ENCODE measurements at regions not wholly inside any gene's neighbourhood (a gene's known extent, or its start where the extent isn't known, plus 50 kb on each side); places are given as distances from the start of the nearest gene placed in this dataset.
"Not testable (repeated sequence)": the region's sequence is repeated elsewhere in the genome, so short reads cannot be mapped to it uniquely, and the experiment has no call there.

DNA sequence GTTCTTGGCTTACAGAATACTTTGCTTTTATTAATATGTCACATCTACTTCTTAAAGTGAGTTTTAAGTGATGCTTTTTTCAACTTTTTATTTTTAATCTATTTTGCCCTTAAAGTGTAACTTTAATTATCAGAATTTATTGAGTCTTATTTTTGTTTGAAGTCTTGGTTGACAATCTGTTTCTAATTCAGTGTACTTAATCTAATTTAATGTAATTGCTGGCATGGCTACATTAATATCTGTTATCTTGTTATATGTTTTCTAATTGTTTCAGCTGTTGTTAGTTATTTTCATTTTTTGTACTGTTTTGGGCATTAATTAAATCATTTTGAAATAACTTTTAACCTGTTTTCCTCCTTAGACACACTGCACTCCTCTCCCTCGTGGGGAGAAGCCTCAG is 558.7 kb upstream of the EYS start:
- DNase-seq: no peak
- H3K4me3 ChIP-seq: no peak overlapping the region
- POLR2A ChIA-PET (ENCODE audit: unreplicated experiment): no interaction called here
- H3F3A ChIP-seq (ENCODE audit: insufficient read depth, low read depth): no peaks in the 10 kb centered on the region
- no peak overlapping the region for H3K27ac ChIP-seq
- intact Hi-C loops (cut with micrococcal nuclease; ENCODE audit: unreplicated experiment): no loop called here
- TF ChIP-seq, protein P1, sequence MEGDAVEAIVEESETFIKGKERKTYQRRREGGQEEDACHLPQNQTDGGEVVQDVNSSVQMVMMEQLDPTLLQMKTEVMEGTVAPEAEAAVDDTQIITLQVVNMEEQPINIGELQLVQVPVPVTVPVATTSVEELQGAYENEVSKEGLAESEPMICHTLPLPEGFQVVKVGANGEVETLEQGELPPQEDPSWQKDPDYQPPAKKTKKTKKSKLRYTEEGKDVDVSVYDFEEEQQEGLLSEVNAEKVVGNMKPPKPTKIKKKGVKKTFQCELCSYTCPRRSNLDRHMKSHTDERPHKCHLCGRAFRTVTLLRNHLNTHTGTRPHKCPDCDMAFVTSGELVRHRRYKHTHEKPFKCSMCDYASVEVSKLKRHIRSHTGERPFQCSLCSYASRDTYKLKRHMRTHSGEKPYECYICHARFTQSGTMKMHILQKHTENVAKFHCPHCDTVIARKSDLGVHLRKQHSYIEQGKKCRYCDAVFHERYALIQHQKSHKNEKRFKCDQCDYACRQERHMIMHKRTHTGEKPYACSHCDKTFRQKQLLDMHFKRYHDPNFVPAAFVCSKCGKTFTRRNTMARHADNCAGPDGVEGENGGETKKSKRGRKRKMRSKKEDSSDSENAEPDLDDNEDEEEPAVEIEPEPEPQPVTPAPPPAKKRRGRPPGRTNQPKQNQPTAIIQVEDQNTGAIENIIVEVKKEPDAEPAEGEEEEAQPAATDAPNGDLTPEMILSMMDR (conservative IDR thresholded peaks at IDR 0.05): no peak
- no peak for TF ChIP-seq EZH2 (IDR thresholded peaks at IDR 0.05; ENCODE audit: low read depth)
- H3K79me2 ChIP-seq (ENCODE audit: low read depth): no peaks in the 10 kb centered on the region
- H3K4me1 ChIP-seq (replicated peaks; ENCODE audit: insufficient read depth): no peaks in the 10 kb centered on the region
- H3K36me3 ChIP-seq (ENCODE audit: low read depth): no peaks in the 10 kb centered on the region
- H4K20me1 ChIP-seq (ENCODE audit: insufficient read depth): no peaks in the 10 kb centered on the region
- no peaks in the 10 kb centered on the region for H3K9me3 ChIP-seq (ENCODE audit: insufficient read depth, low read depth)
- H3K4me2 ChIP-seq: no peak overlapping the region
- H3K27me3 ChIP-seq (ENCODE audit: insufficient read depth, low read depth): no peaks in the 10 kb centered on the region
- CTCF ChIA-PET: interaction anchor here (0.7 kb wide), 1 partner anchor 23 kb away, joined by 4 read pairs; no protein-coding TSS in a partner anchor
- no peak overlapping the region for H2AFZ ChIP-seq
- BruUV-seq (replicated peaks): no TSS peak
- no peaks in the 10 kb centered on the region for H3K9me2 ChIP-seq (ENCODE audit: insufficient read depth)

- H3K79me2 ChIP-seq (ENCODE audit: low read depth): no peaks in the 10 kb centered on the region
- no peaks in the 10 kb centered on the region for H3K36me3 ChIP-seq (ENCODE audit: low read depth)
- CTCF ChIA-PET: no interaction called here
- no peaks in the 10 kb centered on the region for H3K9me3 ChIP-seq (ENCODE audit: insufficient read depth, low read depth)
- H3K27ac ChIP-seq: no peak overlapping the region
- H3K27me3 ChIP-seq (ENCODE audit: insufficient read depth, low read depth): no peaks in the 10 kb centered on the region
- H2AFZ ChIP-seq: no peak overlapping the region
- POLR2A ChIA-PET (ENCODE audit: unreplicated experiment): no interaction called here
- H3F3A ChIP-seq (ENCODE audit: insufficient read depth, low read depth): no peaks in the 10 kb centered on the region
- no peaks in the 10 kb centered on the region for H3K9me2 ChIP-seq (ENCODE audit: insufficient read depth)
- no peak overlapping the region for H3K4me3 ChIP-seq
- H3K4me2 ChIP-seq: no peak overlapping the region
- intact Hi-C loops (cut with micrococcal nuclease; ENCODE audit: unreplicated experiment): no loop called here
- H4K20me1 ChIP-seq (ENCODE audit: insufficient read depth): no peaks in the 10 kb centered on the region
- no TSS peak for BruUV-seq (replicated peaks)
- no peak for DNase-seq
- no peaks in the 10 kb centered on the region for H3K4me1 ChIP-seq (replicated peaks; ENCODE audit: insufficient read depth)
- no peak for TF ChIP-seq EZH2 (IDR thresholded peaks at IDR 0.05; ENCODE audit: low read depth)
- TF ChIP-seq, protein P1 (conservative IDR thresholded peaks at IDR 0.05): no peak
These were observed 557.4 kb upstream of the EYS start for GRCh38 chr6:66264376-66264775.

DNA sequence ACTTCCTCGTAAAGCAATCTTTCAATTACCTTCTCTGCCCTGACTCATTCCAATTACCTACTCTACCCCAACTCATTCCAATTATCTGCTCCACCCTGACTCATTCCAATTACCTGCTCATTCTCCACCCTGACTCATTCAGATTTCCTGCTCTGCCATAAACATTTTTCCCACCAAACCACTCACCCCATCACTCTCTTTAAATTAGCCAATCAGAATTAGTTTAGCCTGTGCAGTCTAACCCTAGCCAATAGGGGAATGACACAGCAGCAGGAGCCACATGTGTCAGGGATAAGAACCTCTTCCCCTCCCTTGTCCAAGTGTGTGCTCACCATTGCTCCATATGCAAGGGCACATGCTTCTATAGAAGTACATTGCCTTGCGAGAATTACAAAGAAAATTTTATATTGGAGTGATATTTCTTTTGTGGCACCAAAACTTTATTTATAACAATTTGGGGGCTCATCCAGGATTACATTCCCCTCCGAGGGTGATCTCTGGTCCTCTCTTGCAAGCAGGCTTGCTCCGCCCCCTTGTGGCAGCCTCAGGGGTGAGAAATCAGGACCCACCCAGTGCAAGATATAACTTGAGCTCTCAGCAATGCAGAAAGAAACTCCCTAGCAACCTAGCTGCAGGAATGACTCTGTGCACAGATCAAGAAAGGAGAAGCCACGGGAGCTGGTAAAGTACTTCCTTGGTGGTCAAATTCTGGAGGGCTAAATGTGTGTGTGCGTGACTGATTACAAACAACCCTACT is 551.9 kb upstream of the EYS start:
- H3K36me3 ChIP-seq (ENCODE audit: low read depth); DNase-seq; H3K27ac ChIP-seq; CTCF ChIA-PET; H3K27me3 ChIP-seq (ENCODE audit: insufficient read depth, low read depth); H2AFZ ChIP-seq; H3K9me2 ChIP-seq (ENCODE audit: insufficient read depth); H3F3A ChIP-seq (ENCODE audit: insufficient read depth, low read depth); intact Hi-C loops (cut with micrococcal nuclease; ENCODE audit: unreplicated experiment); H3K4me1 ChIP-seq (replicated peaks; ENCODE audit: insufficient read depth); H4K20me1 ChIP-seq (ENCODE audit: insufficient read depth); H3K9me3 ChIP-seq (ENCODE audit: insufficient read depth, low read depth); H3K4me2 ChIP-seq; H3K79me2 ChIP-seq (ENCODE audit: low read depth); H3K4me3 ChIP-seq; BruUV-seq (replicated peaks): not testable (repeated sequence)
- POLR2A ChIA-PET (ENCODE audit: unreplicated experiment): interaction anchor here (0.5 kb wide), 1 partner anchor 15 kb away, joined by 4 read pairs; no protein-coding TSS in a partner anchor

GRCh38 chr6:66245231-66245630 is 538.2 kb upstream of the EYS start:
- no TSS peak for BruUV-seq (replicated peaks)
- ChIA-PET POLR2A (ENCODE audit: unreplicated experiment) (no interaction called here), CTCF (no interaction called here)
- no peaks in the 10 kb centered on the region for H4K20me1 ChIP-seq (ENCODE audit: insufficient read depth)
- no peak overlapping the region for H3K27ac ChIP-seq
- H2AFZ ChIP-seq: no peak overlapping the region
- H3K4me1 ChIP-seq (replicated peaks; ENCODE audit: insufficient read depth): no peaks in the 10 kb centered on the region
- no peak for DNase-seq
- intact Hi-C loops (cut with micrococcal nuclease; ENCODE audit: unreplicated experiment): no loop called here
- TF ChIP-seq EZH2 (IDR thresholded peaks at IDR 0.05; ENCODE audit: low read depth): no peak
- TF ChIP-seq, protein P1 (conservative IDR thresholded peaks at IDR 0.05): no peak
- no peak overlapping the region for H3K4me3 ChIP-seq
- H3F3A ChIP-seq (ENCODE audit: insufficient read depth, low read depth): no peaks in the 10 kb centered on the region
- H3K27me3 ChIP-seq (ENCODE audit: insufficient read depth, low read depth): no peaks in the 10 kb centered on the region
- H3K9me3 ChIP-seq (ENCODE audit: insufficient read depth, low read depth): no peaks in the 10 kb centered on the region
- H3K36me3 ChIP-seq (ENCODE audit: low read depth): no peaks in the 10 kb centered on the region
- H3K79me2 ChIP-seq (ENCODE audit: low read depth): no peaks in the 10 kb centered on the region
- H3K4me2 ChIP-seq: no peak overlapping the region
- H3K9me2 ChIP-seq (ENCODE audit: insufficient read depth): no peaks in the 10 kb centered on the region

All from PC-9 (cell line).